Cardiac fibroblast (primary cell): ENCODE measurements at regions not wholly inside any gene's neighbourhood (a gene's known extent, or its start where the extent isn't known, plus 50 kb on each side); places are given as distances from the start of the nearest gene placed in this dataset.

Experiments
- DNase-seq, 2 donors: peaks; one replicate each; pipeline versions ENCODE4 v3.0.0 to v3.0.0-alpha.2; 2010; ENCODE audit warnings: low read depth in 2 of 2
- H3K4me3 ChIP-seq, 2 donors: replicated peaks in 1 of 2; 1 replicate in 1 of 2; 2 replicates in 1 of 2; pipeline ENCODE4 v1.5.1; 2011; ENCODE audit warnings: low read depth in 2 of 2, low read length in 2 of 2, mild to moderate bottlenecking in 2 of 2, moderate library complexity in 1 of 2
- CTCF ChIP-seq: IDR thresholded peaks from one replicate; pipeline ENCODE4 v1.5.1; 2011; ENCODE audit warnings: low read depth, mild to moderate bottlenecking, low read length, inconsistent platforms

GRCh38 chr7:13508586-13508985, 480.9 kb downstream of the ETV1 start:
- no peak for TF ChIP-seq CTCF
- DNase-seq: no peak
- H3K4me3 ChIP-seq: no peak overlapping the region

- no peak for TF ChIP-seq CTCF
- DNase-seq: no peak
- no peak overlapping the region for H3K4me3 ChIP-seq
Observed at GRCh38 chr7:13518738-13519137, 470.7 kb downstream of the ETV1 start.

GRCh38 chr7:13524076-13524475, 465.4 kb downstream of the ETV1 start:
- TF ChIP-seq CTCF: no peak
- DNase-seq: peak in 1 of 2 donors; percentile 15
- H3K4me3 ChIP-seq: no peak overlapping the region

- TF ChIP-seq CTCF: no peak
- DNase-seq: peak in 1 of 2 donors; percentile 17
Observed at GRCh38 chr7:13532028-13532753, 457.3 kb downstream of the ETV1 start.

GRCh38 chr7:13538669-13539068, 450.8 kb downstream of the ETV1 start:
- no peak overlapping the region for H3K4me3 ChIP-seq
- no peak for TF ChIP-seq CTCF
- peak in 1 of 2 donors; percentile 69 for DNase-seq

More at GRCh38 chr7:13532028-13532753, 457.3 kb downstream of the ETV1 start:
- no peak overlapping the region for H3K4me3 ChIP-seq

- TF ChIP-seq CTCF: no peak
- peak; percentile 49 to 70 for DNase-seq
- H3K4me3 ChIP-seq: no peak overlapping the region
Observed at GRCh38 chr7:13540429-13540828, 449.0 kb downstream of the ETV1 start.

- H3K4me3 ChIP-seq: no peak overlapping the region
- DNase-seq: no peak
- no peak for TF ChIP-seq CTCF
Observed at GRCh38 chr7:13541326-13541725, 448.1 kb downstream of the ETV1 start.
